Rectal smooth muscle tissue (tissue), 1 donor: ENCODE measurements at regions not wholly inside any gene's neighbourhood (a gene's known extent, or its start where the extent isn't known, plus 50 kb on each side); places are given as distances from the start of the nearest gene placed in this dataset.

Experiments
- H3K27ac ChIP-seq: one replicate; pipeline ENCODE4 v1.7.0; 2013; ENCODE audit warnings: low read depth, low read length, inconsistent platforms
- H3K27me3 ChIP-seq: one replicate; pipeline ENCODE4 v1.7.0; 2013; ENCODE audit warnings: low read length; ENCODE audit not compliant: control insufficient read depth, insufficient read depth
- H3K36me3 ChIP-seq: one replicate; pipeline ENCODE4 v1.7.0; 2013; ENCODE audit warnings: low read length; ENCODE audit not compliant: control insufficient read depth, insufficient read depth
- H3K4me1 ChIP-seq: one replicate; pipeline ENCODE4 v1.7.0; 2013; ENCODE audit warnings: low read length; ENCODE audit not compliant: control insufficient read depth, insufficient read depth
- H3K4me3 ChIP-seq: one replicate; pipeline ENCODE4 v1.7.0; 2013; ENCODE audit warnings: low read length
- H3K9ac ChIP-seq: one replicate; pipeline ENCODE4 v1.7.0; 2013; ENCODE audit warnings: low read length

DNA sequence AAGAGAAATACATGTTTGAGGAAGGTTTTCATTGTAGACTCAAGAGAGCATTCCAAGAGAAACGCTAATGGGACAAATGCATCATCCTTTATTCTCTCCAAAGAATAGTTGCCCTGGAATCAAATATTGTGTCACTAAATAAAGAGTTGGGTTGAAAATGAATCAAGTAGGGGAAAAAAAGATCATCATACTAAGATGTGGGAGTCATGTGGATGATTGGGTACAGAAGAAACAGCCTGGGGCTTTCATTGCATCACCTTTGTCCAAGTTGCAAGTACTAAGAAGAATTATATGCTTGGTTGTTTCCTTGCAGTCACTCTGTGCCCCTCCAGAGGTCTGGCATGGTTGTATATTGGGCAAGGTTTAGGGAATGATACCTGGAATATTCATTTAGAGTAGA, 658.9 kb downstream of the TOX3 start:
- no peak overlapping the region for H3K27ac ChIP-seq
- no peak overlapping the region for H3K9ac ChIP-seq
- H3K4me1 ChIP-seq: no peaks in the 10 kb centered on the region
- H3K27me3 ChIP-seq: no peaks in the 10 kb centered on the region
- H3K36me3 ChIP-seq: no peaks in the 10 kb centered on the region
- no peak overlapping the region for H3K4me3 ChIP-seq

DNA sequence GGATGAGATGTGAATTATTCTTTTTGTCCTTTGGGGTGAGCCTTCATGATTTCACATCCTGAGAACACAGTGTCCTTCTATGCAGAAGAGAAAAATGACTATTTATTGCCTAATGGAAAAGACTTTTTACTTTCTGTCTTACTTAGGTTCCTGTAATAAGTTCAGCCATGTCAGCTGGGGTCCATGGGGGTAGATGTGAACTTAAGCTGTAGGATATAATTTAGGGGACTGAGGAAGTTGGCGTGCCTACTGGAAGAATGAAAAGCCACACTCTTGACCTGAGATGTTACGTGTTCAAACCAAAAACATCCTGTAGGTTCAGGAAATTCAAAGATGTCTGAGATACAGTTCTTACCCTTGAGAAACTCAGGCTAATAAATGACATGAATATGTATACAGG, 660.5 kb downstream of the TOX3 start:
- H3K9ac ChIP-seq: no peak overlapping the region
- no peaks in the 10 kb centered on the region for H3K36me3 ChIP-seq
- no peaks in the 10 kb centered on the region for H3K27me3 ChIP-seq
- H3K4me1 ChIP-seq: no peaks in the 10 kb centered on the region
- H3K27ac ChIP-seq: no peak overlapping the region
- no peak overlapping the region for H3K4me3 ChIP-seq

GRCh38 chr16:51884773-51885172, 662.2 kb downstream of the TOX3 start:
- H3K4me3 ChIP-seq: no peak overlapping the region
- H3K27ac ChIP-seq: no peak overlapping the region
- H3K27me3 ChIP-seq: no peaks in the 10 kb centered on the region
- H3K4me1 ChIP-seq: no peaks in the 10 kb centered on the region
- no peaks in the 10 kb centered on the region for H3K36me3 ChIP-seq
- no peak overlapping the region for H3K9ac ChIP-seq

GRCh38 chr16:51881731-51882130, 665.2 kb downstream of the TOX3 start:
- no peaks in the 10 kb centered on the region for H3K36me3 ChIP-seq
- H3K4me3 ChIP-seq: no peak overlapping the region
- H3K27ac ChIP-seq: no peak overlapping the region
- no peak overlapping the region for H3K9ac ChIP-seq
- H3K4me1 ChIP-seq: no peaks in the 10 kb centered on the region
- no peaks in the 10 kb centered on the region for H3K27me3 ChIP-seq

DNA sequence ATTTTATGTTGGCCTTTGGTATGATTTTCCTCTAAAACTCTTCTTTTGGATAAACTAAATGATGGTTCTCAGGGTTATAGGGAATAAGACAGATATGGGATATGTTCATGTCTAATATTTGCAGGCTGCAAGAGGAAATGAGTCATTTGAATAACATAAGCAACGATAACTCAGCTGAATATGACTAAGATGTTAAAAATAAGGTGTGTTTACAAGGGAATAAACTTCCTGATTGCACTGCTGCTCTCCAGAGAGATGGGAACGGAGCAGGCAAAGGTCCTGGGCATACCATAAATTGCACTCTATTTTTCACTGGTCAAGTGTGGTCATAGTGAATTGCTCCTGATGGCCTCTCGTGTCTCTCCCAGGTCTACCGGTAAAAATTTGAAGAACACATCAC, 666.2 kb downstream of the TOX3 start:
- Histone ChIP-seq H3K4me3 (no peak overlapping the region), H3K27ac (no peak overlapping the region), H3K36me3 (no peaks in the 10 kb centered on the region), H3K9ac (no peak overlapping the region), H3K4me1 (no peaks in the 10 kb centered on the region), H3K27me3 (no peaks in the 10 kb centered on the region)

- Histone ChIP-seq H3K36me3 (no peaks in the 10 kb centered on the region), H3K9ac (no peak overlapping the region), H3K4me1 (no peaks in the 10 kb centered on the region), H3K4me3 (no peak overlapping the region), H3K27ac (no peak overlapping the region), H3K27me3 (no peaks in the 10 kb centered on the region)
Observed at GRCh38 chr16:51877686-51878085, 669.3 kb downstream of the TOX3 start.

DNA sequence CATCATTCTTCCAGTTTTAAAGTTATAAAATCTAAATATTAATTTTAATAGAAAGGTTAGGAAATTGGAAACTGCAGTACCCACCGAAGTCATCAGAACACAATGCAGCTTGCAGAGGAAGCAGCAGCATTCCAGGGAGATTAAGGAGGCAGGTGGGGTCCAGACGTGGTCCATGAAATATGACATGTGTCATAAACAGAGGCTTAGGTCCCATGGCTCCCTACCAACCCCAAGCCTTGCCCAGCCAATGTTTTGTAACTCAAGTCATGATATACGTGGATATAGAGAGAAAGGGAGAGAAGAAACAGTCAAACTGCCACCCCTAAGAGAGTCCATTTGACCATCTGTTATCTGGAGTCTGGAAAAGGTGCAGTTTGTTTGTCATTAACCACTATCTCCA, 670.0 kb downstream of the TOX3 start:
- Histone ChIP-seq H3K36me3 (no peaks in the 10 kb centered on the region), H3K27ac (no peak overlapping the region), H3K4me3 (no peak overlapping the region), H3K27me3 (no peaks in the 10 kb centered on the region), H3K4me1 (no peaks in the 10 kb centered on the region), H3K9ac (no peak overlapping the region)

- no peak overlapping the region for H3K9ac ChIP-seq
- H3K27me3 ChIP-seq: no peaks in the 10 kb centered on the region
- H3K4me1 ChIP-seq: no peaks in the 10 kb centered on the region
- no peaks in the 10 kb centered on the region for H3K36me3 ChIP-seq
- H3K4me3 ChIP-seq: no peak overlapping the region
- no peak overlapping the region for H3K27ac ChIP-seq
Observed at GRCh38 chr16:51876601-51876875, 670.4 kb downstream of the TOX3 start.

GRCh38 chr16:51875834-51876600, 670.9 kb downstream of the TOX3 start:
- H3K4me3 ChIP-seq: no peak overlapping the region
- no peak overlapping the region for H3K27ac ChIP-seq
- H3K4me1 ChIP-seq: no peaks in the 10 kb centered on the region
- H3K9ac ChIP-seq: no peak overlapping the region
- H3K27me3 ChIP-seq: no peaks in the 10 kb centered on the region
- H3K36me3 ChIP-seq: no peaks in the 10 kb centered on the region

GRCh38 chr16:51872524-51872923, 674.4 kb downstream of the TOX3 start:
- Histone ChIP-seq H3K9ac (no peak overlapping the region), H3K27ac (no peak overlapping the region), H3K36me3 (no peaks in the 10 kb centered on the region)

GRCh38 chr16:51870296-51870854, 676.6 kb downstream of the TOX3 start:
- no peaks in the 10 kb centered on the region for H3K36me3 ChIP-seq
- H3K27me3 ChIP-seq: no peaks in the 10 kb centered on the region
- no peaks in the 10 kb centered on the region for H3K4me1 ChIP-seq
- no peak overlapping the region for H3K27ac ChIP-seq
- no peak overlapping the region for H3K9ac ChIP-seq
- no peak overlapping the region for H3K4me3 ChIP-seq

More at GRCh38 chr16:51872524-51872923, 674.4 kb downstream of the TOX3 start:
- H3K27me3 ChIP-seq: no peaks in the 10 kb centered on the region
- H3K4me3 ChIP-seq: no peak overlapping the region
- no peaks in the 10 kb centered on the region for H3K4me1 ChIP-seq

DNA sequence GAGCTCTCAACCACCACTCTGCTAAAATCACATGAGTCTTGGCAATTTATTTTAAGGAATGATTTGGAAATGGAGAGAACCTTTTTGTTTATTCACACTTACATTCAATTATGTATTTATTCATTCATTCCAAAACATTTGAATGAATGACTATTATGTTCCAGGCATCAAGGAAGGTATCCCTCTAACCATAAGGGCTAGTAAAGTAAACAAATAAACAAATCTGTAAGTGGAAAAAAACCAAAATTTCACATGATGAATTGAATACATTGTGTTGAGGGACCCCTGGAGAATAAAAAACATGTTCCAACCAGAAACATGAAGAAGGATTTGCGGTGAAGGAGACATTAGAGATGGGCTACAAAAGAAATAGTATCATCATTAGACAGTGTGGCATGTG, 677.8 kb downstream of the TOX3 start:
- Histone ChIP-seq H3K4me3 (no peak overlapping the region), H3K27ac (no peak overlapping the region), H3K4me1 (no peaks in the 10 kb centered on the region), H3K27me3 (no peaks in the 10 kb centered on the region), H3K36me3 (no peaks in the 10 kb centered on the region), H3K9ac (no peak overlapping the region)

DNA sequence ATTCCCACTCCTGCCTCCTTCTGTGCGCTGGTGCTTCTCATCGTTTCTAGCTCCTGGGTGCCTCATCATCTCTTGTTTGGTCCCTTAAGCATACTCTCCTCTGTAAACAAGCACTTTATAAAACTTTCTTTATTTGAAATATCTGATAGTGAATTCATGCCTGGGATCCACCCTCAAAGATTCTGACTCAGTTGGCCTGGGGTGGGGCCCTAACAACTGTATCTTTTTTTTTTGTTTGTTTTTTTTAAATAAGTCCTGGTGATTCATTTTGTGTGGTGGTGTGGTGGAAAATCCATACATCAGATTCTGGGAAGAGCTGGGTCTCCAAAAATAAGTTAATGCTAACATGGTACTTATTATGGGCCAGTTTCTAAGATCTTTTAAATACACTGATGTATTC, 678.3 kb downstream of the TOX3 start:
- no peak overlapping the region for H3K4me3 ChIP-seq
- no peaks in the 10 kb centered on the region for H3K4me1 ChIP-seq
- no peak overlapping the region for H3K9ac ChIP-seq
- no peak overlapping the region for H3K27ac ChIP-seq
- no peaks in the 10 kb centered on the region for H3K36me3 ChIP-seq
- H3K27me3 ChIP-seq: no peaks in the 10 kb centered on the region
